Fibroblast of skin of right biceps (primary cell): ENCODE measurements at regions not wholly inside any gene's neighbourhood (a gene's known extent, or its start where the extent isn't known, plus 50 kb on each side); places are given as distances from the start of the nearest gene placed in this dataset.
A peak's percentile ranks its signal among the peaks of the same experiment; 100 is the strongest.

Source experiments
- DNase-seq: peaks from one replicate; pipeline ENCODE4 v3.0.0-alpha.2; 2013

GRCh38 chr9:80090317-80090716, 518.6 kb downstream of the TLE4 start:
- no peak for DNase-seq

- DNase-seq, result no peak
Measured at GRCh38 chr9:80086822-80087345, 515.1 kb downstream of the TLE4 start.

GRCh38 chr9:80086386-80086785, 514.6 kb downstream of the TLE4 start:
- DNase-seq, result no peak

GRCh38 chr9:80085668-80086067, 513.9 kb downstream of the TLE4 start:
- no peak for DNase-seq

- no peak for DNase-seq
Measured at GRCh38 chr9:80082213-80082612, 510.4 kb downstream of the TLE4 start.

- no peak for DNase-seq
Measured at GRCh38 chr9:80078826-80079225, 507.1 kb downstream of the TLE4 start.

GRCh38 chr9:80077059-80077458, 505.3 kb downstream of the TLE4 start:
- DNase-seq, result no peak

- DNase-seq, result peak; percentile 42
Measured at GRCh38 chr9:80076162-80076561, 504.4 kb downstream of the TLE4 start.

- no peak for DNase-seq
Measured at GRCh38 chr9:80074439-80074838, 502.7 kb downstream of the TLE4 start.

- DNase-seq, result no peak
Measured at GRCh38 chr9:80072451-80072850, 500.7 kb downstream of the TLE4 start.

GRCh38 chr9:80070071-80070742, 498.4 kb downstream of the TLE4 start:
- no peak for DNase-seq

GRCh38 chr9:80066931-80067330, 495.2 kb downstream of the TLE4 start:
- peak; percentile 50 for DNase-seq

- no peak for DNase-seq
Measured at GRCh38 chr9:80062567-80062966, 490.8 kb downstream of the TLE4 start.

- DNase-seq, result peak; percentile 98
Measured at GRCh38 chr9:80061940-80062339, 490.2 kb downstream of the TLE4 start.

- DNase-seq, result no peak
Measured at GRCh38 chr9:80061096-80061495, 489.3 kb downstream of the TLE4 start.

- no peak for DNase-seq
Measured at GRCh38 chr9:80059979-80060378, 488.2 kb downstream of the TLE4 start.

- no peak for DNase-seq
Measured at GRCh38 chr9:80059191-80059590, 487.4 kb downstream of the TLE4 start.

- DNase-seq, result no peak
Measured at GRCh38 chr9:80052830-80053229, 481.1 kb downstream of the TLE4 start.

- no peak for DNase-seq
Measured at GRCh38 chr9:80049096-80049782, 477.5 kb downstream of the TLE4 start.

GRCh38 chr9:80046481-80046880, 474.7 kb downstream of the TLE4 start:
- DNase-seq, result no peak

GRCh38 chr9:80041821-80042220, 470.1 kb downstream of the TLE4 start:
- no peak for DNase-seq

GRCh38 chr9:80040457-80040856, 468.7 kb downstream of the TLE4 start:
- no peak for DNase-seq

GRCh38 chr9:80030801-80031200, 459.0 kb downstream of the TLE4 start:
- DNase-seq, result no peak

- DNase-seq, result peak; percentile 83
Measured at GRCh38 chr9:80028501-80028900, 456.7 kb downstream of the TLE4 start.
